HG02678 (cell line): ENCODE measurements at regions not wholly inside any gene's neighbourhood (a gene's known extent, or its start where the extent isn't known, plus 50 kb on each side); places are given as distances from the start of the nearest gene placed in this dataset.

ENCODE experiments used
- ATAC-seq: cut with Tn5 transposase; IDR thresholded peaks from one replicate; pipeline ENCODE4 v1.9.1; 2021; ENCODE audit warnings: mild to moderate bottlenecking, moderate library complexity; ENCODE audit not compliant: unreplicated experiment

- ATAC-seq, result no peak
Measured at GRCh38 chr13:22047082-22047784, 376.4 kb downstream of the FGF9 start.

DNA sequence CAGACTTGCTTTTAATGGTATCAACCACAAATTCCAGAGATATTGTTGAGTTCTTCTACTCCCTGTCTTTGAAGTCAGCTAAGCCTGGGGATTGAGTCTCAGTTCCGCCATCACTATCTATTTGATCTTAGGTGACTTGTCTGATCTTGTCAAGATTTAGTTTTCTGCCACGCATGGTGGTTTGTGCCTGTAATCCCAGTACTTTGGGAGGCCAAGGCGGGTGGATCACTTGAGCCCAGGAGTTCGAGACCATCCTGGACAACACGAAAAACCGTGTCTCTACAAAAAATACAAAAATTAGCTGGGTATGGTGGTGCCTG, 376.9 kb downstream of the FGF9 start:
- no peak for ATAC-seq

GRCh38 chr13:22049384-22049783, 378.5 kb downstream of the FGF9 start:
- no peak for ATAC-seq

DNA sequence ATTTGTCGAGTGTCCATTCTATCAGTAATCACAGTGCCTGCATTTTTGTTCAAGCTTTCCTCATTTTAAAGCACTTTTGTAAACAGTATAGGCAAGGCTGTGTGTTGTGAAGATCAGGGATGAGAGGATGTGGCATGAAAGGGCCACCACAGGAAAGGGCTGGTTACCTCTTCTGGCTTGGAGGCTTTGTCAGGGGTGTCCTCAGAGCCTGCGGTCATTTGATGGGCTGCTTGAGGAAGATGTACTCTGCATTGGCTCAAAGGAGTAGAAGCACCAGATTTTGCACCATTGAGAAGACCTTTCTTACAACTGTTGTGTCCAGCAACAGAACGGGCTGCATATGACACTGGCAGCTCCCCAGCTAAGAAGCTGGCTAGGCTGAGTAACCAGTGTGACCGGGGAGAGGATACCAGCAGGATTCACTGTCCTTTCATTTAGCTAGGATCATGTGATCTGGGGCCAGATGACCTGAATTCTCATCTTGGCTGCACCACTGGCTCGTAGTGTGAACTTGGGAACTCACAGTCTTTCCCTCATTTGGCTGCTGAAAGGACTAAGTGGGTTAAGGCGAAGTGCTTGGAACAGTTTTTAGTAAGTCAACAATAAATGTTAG, 380.2 kb downstream of the FGF9 start:
- no peak for ATAC-seq

DNA sequence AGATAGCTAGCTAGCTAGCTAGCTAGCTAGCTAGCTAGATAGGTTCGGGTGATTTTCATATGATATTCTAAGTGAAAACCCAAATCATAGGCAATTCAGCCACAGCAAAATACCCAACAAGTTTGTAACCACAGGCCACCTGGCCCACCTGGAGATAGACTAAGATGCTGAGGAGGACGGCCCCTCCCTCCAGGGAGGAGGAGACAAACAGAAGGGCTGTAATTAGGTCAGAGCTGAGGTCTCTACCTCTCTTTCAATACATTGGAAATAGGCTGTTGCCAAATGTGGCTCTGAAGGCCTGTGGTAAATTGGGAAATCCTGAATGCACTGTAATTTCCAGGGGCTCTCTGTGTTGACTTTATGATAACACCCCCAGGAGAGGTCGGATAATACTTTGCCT, 382.2 kb downstream of the FGF9 start:
- no peak for ATAC-seq

- ATAC-seq, result no peak
Measured at GRCh38 chr13:22055259-22055658, 384.4 kb downstream of the FGF9 start.

GRCh38 chr13:22060187-22060586, 389.3 kb downstream of the FGF9 start:
- no peak for ATAC-seq

DNA sequence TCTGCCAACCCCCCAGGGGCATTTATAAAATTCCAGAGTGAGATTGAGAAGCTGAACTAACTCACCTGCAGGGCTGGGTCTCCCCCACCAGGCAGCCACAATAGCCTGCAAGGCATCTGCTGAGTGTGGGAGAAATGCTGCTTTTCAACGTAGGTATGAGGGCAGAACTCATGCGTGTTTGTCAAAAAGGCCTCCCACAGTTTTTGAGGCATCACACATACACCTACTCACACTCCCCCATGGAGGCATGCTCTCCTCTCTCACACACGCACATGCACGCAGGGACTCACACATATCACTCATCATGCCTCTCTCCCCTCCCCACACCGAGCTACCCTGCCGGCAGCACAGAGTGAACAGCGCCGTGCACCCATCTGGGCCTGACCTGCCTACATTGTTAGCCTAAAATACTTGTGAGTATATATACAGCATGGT, 390.5 kb downstream of the FGF9 start:
- peak; percentile 73 for ATAC-seq

- ATAC-seq, result peak; percentile 77
Measured at GRCh38 chr13:22061806-22062391, 391.0 kb downstream of the FGF9 start.

- ATAC-seq, result no peak
Measured at GRCh38 chr13:22062478-22063205, 391.8 kb downstream of the FGF9 start.

DNA sequence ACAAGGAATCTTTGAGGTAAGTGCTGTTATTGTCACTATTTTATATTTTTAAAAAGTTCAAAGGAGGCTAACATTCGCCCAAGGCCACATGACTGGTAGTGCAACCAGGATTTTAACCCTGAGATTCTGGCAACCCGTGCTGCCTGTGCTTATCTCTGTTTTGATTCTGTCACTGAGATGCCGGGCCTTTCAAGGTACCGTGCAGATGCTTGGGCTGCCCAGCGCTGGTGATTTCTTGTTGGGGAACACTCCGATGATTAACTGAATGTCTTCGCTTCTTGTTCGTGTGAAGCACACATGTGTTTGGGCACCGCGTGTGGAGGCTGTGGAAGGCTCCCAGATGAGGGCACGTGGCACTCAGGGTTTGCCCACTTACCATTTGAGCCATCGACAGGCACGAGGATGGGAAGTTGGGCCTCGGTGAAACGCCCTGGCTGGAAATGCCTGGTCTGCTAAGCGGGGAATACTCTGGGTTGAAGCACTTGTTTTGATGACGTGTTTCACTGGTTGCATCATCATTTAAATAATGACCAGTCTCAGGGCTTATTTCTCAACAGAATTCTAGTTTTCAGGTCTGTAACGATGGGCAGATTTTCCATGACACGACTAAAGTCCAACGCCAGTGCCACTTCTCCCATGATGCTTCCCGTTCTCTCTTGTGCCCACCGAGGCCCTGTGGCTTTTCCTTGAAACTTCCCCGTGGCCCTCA, 392.7 kb downstream of the FGF9 start:
- no peak for ATAC-seq

DNA sequence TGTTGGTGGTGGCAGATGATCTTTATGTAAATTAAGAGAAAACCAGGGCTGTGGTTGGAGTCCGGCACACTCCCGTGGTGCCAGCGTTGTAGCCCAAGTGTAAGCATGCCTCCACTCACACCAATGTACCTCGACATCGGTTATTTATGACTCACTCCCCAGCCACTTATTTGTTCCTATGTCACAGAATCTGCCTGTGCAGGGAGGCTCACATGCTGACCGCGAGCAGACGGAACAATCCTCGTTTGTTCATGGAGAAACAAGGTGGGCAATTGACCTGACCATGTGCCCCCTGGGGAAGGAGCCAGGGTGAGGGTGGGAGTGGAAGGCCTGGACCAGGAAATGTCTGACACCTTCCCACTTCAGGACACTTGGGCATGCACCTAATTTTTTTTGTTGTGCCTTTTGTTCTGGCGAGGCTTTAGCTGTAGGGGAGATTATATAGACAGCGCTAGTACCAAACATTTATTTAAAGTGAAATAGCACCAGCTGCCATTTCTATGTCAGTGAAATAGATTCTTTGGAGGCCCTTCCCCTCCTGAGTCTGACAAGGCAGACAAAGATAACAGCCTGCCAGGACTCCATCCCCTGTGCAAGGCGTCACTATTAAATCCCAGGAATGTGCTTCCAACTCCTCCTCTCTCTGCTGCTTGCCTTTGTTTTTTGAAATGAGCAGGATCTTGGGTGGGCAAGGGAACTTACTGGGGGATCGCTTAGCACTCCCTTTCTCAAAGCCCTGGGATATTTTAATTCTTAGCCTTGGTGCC, 394.2 kb downstream of the FGF9 start:
- ATAC-seq, result no peak

DNA sequence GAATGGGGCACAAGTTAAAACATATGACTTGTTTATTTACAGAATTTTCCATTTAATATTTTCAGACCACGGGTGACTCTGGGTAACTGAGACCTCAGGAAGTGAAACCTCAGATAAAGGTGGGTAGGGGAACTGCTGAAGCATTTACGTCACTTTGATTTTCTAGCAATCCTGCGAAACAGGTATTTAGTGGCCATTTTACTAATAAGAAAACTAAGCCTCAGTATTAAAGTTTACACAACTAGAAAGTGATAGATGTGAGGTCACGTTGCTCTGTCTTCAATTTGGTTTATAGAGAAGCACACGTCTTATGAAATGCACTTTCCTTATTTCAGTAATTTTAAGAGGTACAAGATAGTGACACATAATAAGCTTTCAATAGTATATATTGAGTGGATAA, 402.8 kb downstream of the FGF9 start:
- peak; percentile 66 for ATAC-seq

DNA sequence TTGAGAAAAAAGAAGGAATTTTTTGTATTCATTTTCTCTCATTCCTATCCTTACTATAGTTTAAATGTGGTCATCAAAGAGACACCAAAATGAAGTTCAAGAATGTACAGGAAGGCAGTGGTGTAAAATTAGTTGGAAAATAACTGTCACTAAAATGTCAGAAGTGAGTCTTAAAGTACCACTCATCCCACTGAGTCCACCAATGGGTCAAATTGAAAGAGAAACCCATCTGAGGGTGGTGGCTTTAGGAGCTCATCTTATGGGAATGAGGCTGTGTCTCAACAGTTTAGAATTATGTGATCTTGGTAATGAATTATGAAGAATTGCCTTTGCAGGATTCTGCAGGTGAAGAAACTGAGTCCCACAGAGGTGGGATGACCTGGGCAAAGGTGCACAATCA, 403.5 kb downstream of the FGF9 start:
- ATAC-seq, result no peak

DNA sequence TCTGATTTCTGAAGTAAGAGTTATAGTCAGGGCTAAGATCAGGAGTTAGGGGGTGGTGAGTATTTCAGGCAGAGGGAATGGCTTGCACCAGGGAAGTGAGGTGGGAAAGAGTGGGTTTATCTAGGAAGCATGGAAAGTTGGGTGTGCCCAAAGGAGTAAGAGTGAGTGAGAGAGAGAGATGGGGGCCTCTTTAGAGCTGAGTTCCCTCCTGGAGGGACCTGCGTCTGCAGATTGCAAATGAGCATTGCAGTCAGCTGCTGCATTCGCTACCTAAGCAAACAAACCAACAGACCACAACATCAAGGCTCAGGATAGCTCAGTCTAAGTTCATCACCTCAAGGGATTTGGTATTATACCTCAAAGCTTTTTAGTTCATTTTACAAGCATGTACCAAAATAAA, 405.8 kb downstream of the FGF9 start:
- no peak for ATAC-seq

GRCh38 chr13:22077205-22077683, 406.4 kb downstream of the FGF9 start:
- ATAC-seq, result no peak

DNA sequence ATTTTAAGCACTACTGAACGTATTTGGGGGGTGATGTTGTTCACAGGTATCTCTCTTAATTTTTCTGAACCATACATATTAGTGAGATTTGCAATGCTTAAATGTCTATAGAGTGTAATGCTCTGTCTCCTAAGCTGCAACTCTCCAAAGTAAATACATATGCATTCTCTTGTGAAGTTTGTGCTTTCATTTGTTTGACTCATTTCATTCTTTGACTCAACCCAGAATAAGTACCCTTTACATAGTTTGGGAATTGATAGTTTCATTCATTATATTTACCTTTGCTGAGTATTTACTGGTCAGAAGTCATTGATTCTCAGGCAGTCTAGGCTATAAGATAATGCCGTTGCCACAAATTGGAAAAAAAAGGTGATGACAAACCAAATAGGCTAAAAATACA, 406.9 kb downstream of the FGF9 start:
- no peak for ATAC-seq

GRCh38 chr13:22079961-22080360, 409.1 kb downstream of the FGF9 start:
- ATAC-seq, result no peak

DNA sequence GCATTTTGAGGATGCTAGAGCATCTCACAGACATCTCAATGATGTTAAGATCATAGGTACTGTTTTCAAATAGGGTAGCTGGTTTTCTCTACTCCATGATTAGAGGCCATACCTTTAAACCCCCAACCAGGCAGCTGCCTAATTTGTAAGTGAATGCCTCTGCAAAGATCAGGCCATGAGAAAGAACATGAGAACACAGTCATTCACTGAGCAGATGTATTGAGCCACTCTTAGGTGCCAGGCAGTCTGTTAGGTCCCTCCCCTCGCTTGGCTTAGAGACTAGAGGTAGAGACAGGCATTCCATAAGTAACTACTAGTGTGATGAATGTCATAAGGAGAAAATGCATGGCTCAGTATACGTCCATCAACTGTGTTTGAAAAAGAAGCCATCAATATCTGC, 410.0 kb downstream of the FGF9 start:
- no peak for ATAC-seq

GRCh38 chr13:22081430-22081829, 410.6 kb downstream of the FGF9 start:
- no peak for ATAC-seq
